Stomach (tissue), 4 donors: ENCODE measurements at regions not wholly inside any gene's neighbourhood (a gene's known extent, or its start where the extent isn't known, plus 50 kb on each side); places are given as distances from the start of the nearest gene placed in this dataset.
"Not testable (repeated sequence)": the region's sequence is repeated elsewhere in the genome, so short reads cannot be mapped to it uniquely, and the experiment has no call there.

Experiments
- EP300 ChIP-seq: sonication (generic); formaldehyde crosslinking; IDR thresholded peaks from one replicate; pipeline ENCODE4 v1.6.1; 2017; ENCODE audit warnings: antibody characterized with exemption
- POLR2AphosphoS5 ChIP-seq, 3 donors: sonication (generic); formaldehyde crosslinking; IDR thresholded peaks; one replicate each; pipeline ENCODE4 v1.6.1; 2016; ENCODE audit warnings: antibody characterized with exemption in 3 of 3
- TF ChIP-seq, protein P1 (sequence below), 7 experiments: fragments of 450-650 bp in 4 of 7; fragments of 200-600 bp in 3 of 7; sonication (generic) in 3 of 7; IDR thresholded peaks; one replicate each; pipeline ENCODE4 v1.5.1; 2016 to 2019; ENCODE audit warnings: antibody characterized with exemption in 7 of 7, control low read depth in 2 of 7, mild to moderate bottlenecking in 1 of 7

DNA sequence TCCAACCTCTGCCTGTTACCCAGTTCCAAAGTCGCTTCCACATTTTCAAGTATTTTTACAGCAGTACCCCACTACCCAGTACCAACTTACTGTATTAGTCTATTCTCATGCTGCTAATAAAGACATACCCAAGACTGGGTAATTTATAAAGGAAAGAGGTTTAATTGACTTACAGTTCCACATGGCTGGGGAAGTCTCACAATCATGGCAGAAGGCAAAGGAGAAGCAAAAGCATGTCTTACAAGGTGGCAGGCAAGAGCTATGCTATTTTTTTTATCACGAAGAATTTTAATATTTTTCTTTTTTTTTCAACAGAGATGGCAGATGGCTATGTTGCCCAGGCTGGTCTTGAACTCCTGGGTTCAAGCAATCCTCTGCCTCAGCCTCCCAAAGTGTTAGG lies 171.3 kb downstream of the MAIP1 start:
- TF ChIP-seq, protein P1, sequence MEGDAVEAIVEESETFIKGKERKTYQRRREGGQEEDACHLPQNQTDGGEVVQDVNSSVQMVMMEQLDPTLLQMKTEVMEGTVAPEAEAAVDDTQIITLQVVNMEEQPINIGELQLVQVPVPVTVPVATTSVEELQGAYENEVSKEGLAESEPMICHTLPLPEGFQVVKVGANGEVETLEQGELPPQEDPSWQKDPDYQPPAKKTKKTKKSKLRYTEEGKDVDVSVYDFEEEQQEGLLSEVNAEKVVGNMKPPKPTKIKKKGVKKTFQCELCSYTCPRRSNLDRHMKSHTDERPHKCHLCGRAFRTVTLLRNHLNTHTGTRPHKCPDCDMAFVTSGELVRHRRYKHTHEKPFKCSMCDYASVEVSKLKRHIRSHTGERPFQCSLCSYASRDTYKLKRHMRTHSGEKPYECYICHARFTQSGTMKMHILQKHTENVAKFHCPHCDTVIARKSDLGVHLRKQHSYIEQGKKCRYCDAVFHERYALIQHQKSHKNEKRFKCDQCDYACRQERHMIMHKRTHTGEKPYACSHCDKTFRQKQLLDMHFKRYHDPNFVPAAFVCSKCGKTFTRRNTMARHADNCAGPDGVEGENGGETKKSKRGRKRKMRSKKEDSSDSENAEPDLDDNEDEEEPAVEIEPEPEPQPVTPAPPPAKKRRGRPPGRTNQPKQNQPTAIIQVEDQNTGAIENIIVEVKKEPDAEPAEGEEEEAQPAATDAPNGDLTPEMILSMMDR (IDR thresholded peaks at IDR 0.05) = not testable (repeated sequence)
- not testable (repeated sequence) for TF ChIP-seq POLR2AphosphoS5 (IDR thresholded peaks at IDR 0.05); EP300
